NCI-H2171 treated with DMSO at 0.1 percent for 48 hours (cell line): ENCODE measurements at regions not wholly inside any gene's neighbourhood (a gene's known extent, or its start where the extent isn't known, plus 50 kb on each side); places are given as distances from the start of the nearest gene placed in this dataset.

Experiments used
- DNase-seq: peaks from one replicate; lab custom pipeline; 2025; lab: John Stamatoyannopoulos, UW

- DNase-seq = no peak
These were observed 393.8 kb downstream of the SNAPC1 start for GRCh38 chr14:62156052-62156451.

GRCh38 chr14:62158779-62159178 is 396.6 kb downstream of the SNAPC1 start:
- no peak for DNase-seq

- no peak for DNase-seq
These were observed 397.1 kb downstream of the SNAPC1 start for GRCh38 chr14:62159314-62159713.

GRCh38 chr14:62162998-62163589 is 400.9 kb downstream of the SNAPC1 start:
- peak; percentile 81 for DNase-seq

- DNase-seq = peak; percentile 19
These were observed 406.4 kb downstream of the SNAPC1 start for GRCh38 chr14:62168564-62169155.

DNA sequence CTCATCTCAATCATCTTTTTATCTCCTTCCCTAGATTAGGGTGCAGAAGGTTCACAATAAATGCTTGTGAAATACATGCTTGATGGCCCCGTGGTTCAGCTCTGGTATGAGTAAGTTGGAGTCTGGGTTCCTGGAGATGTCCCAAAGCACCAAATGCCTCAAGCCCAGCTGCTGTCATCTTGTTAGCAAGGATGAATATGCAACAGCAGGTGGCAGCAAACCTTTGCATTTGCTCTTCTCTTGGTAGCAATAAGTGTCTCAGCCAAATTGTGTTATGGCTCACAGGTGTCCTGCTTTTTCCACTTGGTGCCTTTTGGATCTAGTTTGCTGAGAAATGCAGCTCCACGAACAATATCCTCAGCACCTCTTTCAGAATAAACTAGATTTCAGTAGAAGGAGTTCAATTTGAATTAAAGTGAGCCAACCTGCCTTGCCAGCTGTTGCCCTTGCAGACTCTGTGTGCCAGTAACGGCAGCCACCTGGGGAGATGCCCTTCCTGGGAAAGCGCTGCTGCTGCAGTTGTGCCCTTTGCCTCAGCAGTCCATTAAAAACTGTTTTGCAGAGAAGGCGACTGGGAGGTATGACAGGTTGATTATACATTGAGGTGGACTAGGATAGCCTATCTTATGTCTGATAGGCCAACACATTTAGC is 417.3 kb downstream of the SNAPC1 start:
- peak; percentile 89 for DNase-seq

DNA sequence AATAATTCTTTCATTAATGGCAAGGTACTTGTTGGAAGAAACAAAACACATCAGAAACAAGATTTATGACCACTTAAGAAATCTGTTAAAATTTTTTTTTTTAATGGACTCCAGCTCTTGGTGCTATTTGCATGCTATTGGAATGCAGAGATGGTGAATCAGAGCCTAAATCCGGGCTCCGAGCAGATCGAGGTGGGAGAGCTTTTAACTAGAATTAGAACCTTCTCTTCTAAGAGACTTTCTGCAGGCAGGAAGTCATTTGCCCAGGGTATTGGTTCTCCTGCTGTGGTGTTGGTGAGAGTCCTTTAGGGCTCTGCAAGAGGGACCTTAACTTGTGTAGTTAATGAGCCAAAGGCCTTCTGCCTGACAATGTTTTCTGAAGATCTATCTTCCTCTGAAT is 419.4 kb downstream of the SNAPC1 start:
- no peak for DNase-seq

- DNase-seq = no peak
These were observed 422.9 kb downstream of the SNAPC1 start for GRCh38 chr14:62185078-62185477.

DNA sequence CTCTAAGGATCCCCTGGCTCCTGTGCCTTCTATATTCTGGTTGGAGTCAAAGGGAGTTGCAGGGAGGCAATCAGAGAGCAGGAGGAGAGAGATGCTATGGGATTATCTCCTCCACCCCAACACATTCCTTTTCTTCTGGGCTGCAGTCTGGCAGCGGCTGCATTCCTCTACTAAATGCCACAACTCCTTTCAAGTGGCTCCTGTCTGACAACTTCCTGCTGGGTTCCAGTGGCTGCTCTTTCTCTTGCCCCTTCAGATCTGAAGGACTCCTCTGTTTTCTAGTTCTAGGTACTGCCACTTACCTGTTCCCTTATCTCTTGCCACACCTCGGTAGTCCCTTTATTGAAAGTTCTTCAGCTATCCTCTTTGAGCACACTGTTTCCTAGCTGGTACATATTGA is 425.0 kb downstream of the SNAPC1 start:
- no peak for DNase-seq

DNA sequence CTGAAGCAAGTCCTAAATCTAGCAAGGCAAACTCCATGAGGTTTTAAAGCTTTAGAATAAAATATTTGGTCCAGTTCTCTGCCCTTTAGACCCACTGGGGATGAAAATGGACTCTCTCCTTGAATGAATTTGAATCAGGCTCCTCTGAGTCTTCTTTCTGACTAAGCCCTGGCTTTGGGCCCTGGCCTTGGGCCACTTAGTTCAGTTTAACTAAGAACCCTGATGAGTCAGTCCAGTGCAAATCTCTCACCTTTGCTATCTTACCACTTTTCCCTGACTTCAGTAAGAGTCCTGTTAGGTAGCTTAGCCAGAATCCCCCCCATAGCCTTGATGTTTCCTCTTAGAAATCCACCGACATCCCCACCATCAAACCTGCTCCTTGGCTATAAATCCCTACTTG is 427.5 kb downstream of the SNAPC1 start:
- no peak for DNase-seq

GRCh38 chr14:62206456-62206855 is 444.2 kb downstream of the SNAPC1 start:
- no peak for DNase-seq

- no peak for DNase-seq
These were observed 447.2 kb downstream of the SNAPC1 start for GRCh38 chr14:62209287-62209899.

GRCh38 chr14:62213516-62213915 is 451.3 kb downstream of the SNAPC1 start:
- DNase-seq = peak; percentile 77

DNA sequence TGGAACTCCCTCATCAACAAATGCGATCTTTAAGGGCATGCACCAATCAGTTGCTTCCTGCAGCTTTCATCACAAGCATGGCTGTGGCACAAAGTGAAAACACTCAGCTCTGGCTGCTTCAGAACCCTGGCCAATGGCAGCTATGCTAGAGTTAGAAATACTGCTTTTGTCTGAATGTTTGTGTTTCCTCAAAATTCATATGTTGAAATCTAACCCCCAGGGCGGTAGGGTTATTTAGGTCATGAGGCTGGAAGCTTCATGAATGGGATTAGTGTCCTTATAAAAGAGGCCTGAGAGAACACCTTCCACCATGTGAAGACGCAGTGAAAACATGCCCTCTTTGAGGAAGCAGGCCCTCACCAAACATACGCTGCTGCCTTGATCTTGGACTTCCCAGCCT is 453.9 kb downstream of the SNAPC1 start:
- DNase-seq = no peak

- no peak for DNase-seq
These were observed 472.6 kb downstream of the SNAPC1 start for GRCh38 chr14:62234849-62235248.

DNA sequence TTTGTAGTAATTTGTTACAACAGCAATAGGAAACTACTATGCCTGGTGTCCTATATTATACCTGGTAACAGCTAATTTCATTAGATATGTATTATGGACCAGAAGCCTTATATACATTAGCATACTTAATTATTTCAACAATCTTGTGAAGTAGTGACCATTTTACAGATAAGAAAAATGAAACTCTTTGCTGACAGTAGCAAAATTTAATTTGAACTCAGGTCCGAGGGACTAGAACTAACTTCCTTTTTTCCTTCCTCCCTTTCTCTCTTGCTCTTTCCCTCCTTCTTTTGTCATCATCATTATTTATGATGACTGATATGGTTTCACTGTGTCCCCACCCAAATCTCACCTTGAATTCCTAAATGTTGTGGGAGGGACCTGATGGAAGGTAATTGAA is 482.0 kb downstream of the SNAPC1 start:
- no peak for DNase-seq

- DNase-seq = no peak
These were observed 485.0 kb downstream of the SNAPC1 start for GRCh38 chr14:62247266-62247665.

GRCh38 chr14:62251237-62251636 is 489.0 kb downstream of the SNAPC1 start:
- DNase-seq = no peak

DNA sequence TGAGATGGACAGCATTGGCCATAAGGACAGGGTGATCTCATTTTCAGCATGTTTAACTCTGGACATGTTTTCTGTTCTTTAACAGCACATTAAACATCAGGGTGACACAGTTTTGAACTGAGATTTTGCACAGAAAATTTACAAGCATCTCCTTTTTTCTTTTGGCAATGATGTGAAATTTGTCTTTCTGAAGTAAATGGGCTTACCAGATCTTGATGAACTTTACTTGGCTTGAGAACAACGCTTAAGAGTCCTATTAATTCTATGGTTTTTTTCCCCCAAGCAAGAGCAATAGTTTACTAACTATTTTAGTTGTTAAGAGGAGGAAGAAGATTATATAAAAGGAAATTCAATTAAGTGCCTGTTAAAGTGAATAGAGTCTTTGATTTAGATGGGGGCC is 491.0 kb downstream of the SNAPC1 start:
- DNase-seq = no peak

- DNase-seq = no peak
These were observed 491.7 kb downstream of the SNAPC1 start for GRCh38 chr14:62253911-62254310.

DNA sequence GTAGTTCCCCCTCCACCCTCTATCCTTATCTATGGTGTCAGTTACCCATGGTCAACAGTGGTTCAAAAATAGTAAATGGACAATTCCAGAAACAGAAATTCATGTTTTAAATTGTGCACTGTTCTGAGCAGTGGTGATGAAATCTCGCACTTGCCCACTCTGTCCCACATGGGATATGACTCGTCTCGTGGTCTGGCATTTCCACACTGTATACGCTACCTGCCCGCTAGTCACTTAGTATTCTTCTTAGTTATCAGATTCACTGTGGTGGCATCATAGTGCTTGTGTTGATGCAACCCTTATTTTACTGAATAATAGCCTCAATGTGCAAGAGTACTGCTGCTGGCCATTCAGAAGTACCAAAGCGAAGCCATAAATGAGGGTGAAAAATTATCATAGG is 507.0 kb downstream of the SNAPC1 start:
- no peak for DNase-seq

DNA sequence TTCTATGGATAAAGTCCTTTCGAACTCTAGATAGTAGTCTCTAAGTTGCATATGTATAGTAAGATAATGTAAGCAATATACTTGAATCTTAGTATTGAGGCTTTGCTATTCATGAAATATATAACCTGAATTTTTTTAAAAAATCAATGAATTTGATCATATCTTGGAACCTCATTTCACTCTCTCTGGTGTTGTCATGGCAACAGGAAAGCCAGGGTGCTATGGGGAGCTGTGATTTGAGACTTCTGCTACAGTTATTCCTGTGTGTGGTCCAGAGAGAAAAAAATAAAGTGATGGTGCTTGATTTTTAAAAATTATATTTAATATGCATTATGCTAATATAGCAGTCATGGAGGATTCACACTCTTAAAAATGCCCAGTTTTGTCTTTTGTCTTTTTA is 508.0 kb downstream of the SNAPC1 start:
- DNase-seq = no peak

- no peak for DNase-seq
These were observed 518.1 kb downstream of the SNAPC1 start for GRCh38 chr14:62280366-62280765.
